T-helper 17 cell (primary cell): ENCODE measurements at regions not wholly inside any gene's neighbourhood (a gene's known extent, or its start where the extent isn't known, plus 50 kb on each side); places are given as distances from the start of the nearest gene placed in this dataset.
A peak's percentile ranks its signal among the peaks of the same experiment; 100 is the strongest.
"Not testable (repeated sequence)": the region's sequence is repeated elsewhere in the genome, so short reads cannot be mapped to it uniquely, and the experiment has no call there.

Experiments used
- ATAC-seq: fragments of 150-1000 bp; cut with Tn5 transposase; 2 replicates; pipeline ENCODE4 v1.10.0; 2021; ENCODE audit warnings: mild to moderate bottlenecking, moderate library complexity
- DNase-seq, 3 donors: peaks; one replicate each; pipeline versions ENCODE4 v3.0.0 to v3.0.0-alpha.2; 2020 to 2021
- H3K9me3 ChIP-seq: one replicate; pipeline ENCODE4 v1.7.0; 2013; ENCODE audit warnings: low read length, mild to moderate bottlenecking; ENCODE audit not compliant: control insufficient read depth, poor library complexity, severe bottlenecking
- H3K27ac Mint-ChIP-seq: one replicate; pipeline ENCODE4 v1.8.0; 2022; ENCODE audit warnings: mild to moderate bottlenecking, moderate library complexity, mixed read lengths
- H3K27me3 Mint-ChIP-seq: one replicate; pipeline ENCODE4 v1.8.0; 2022; ENCODE audit warnings: mixed read lengths
- H3K36me3 Mint-ChIP-seq: one replicate; pipeline ENCODE4 v1.8.0; 2022; ENCODE audit warnings: low read depth, mixed read lengths
- H3K4me1 Mint-ChIP-seq: one replicate; pipeline ENCODE4 v1.8.0; 2022; ENCODE audit warnings: mild to moderate bottlenecking, mixed read lengths
- H3K4me3 Mint-ChIP-seq: one replicate; pipeline ENCODE4 v1.8.0; 2022; ENCODE audit warnings: mild to moderate bottlenecking, moderate library complexity, mixed read lengths

DNA sequence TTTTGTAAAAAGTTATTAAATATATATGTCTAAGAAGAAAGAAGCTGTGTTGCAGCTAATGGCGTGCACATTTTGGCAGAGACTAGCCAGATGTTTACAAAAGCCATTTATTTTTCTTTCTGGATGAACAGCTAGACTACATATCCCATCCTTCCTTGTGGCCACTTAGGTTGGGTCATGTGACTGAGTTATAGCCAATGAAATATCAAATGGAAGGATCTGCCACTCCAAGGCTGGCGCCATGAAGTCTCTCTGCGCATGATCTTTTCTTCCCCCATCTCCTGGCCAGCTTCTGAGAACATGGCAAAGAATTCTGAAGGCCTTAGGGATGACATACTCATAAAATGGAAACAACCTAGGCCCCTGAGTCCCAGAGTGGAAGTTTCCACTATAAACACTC, 244.2 kb upstream of the DAB2 start:
- Mint-ChIP-seq H3K4me3 (no peak overlapping the region), H3K4me1 (no peaks in the 10 kb centered on the region), H3K27ac (no peak overlapping the region), H3K27me3 (peaks cover 10% of the 10 kb centered on the region), H3K36me3 (no peaks in the 10 kb centered on the region)
- ATAC-seq: no peak
- no peak for DNase-seq
- no peaks in the 10 kb centered on the region for H3K9me3 ChIP-seq

- peaks cover 5% of the 10 kb centered on the region for H3K27me3 Mint-ChIP-seq
- H3K4me1 Mint-ChIP-seq: peaks cover 2% of the 10 kb centered on the region
- no peak for DNase-seq
- no peaks in the 10 kb centered on the region for H3K9me3 ChIP-seq
- no peak overlapping the region for H3K27ac Mint-ChIP-seq
- no peaks in the 10 kb centered on the region for H3K36me3 Mint-ChIP-seq
- ATAC-seq: no peak
- no peak overlapping the region for H3K4me3 Mint-ChIP-seq
Measured at GRCh38 chr5:39665328-39665727, 240.5 kb upstream of the DAB2 start.

- peaks cover 5% of the 10 kb centered on the region for H3K27me3 Mint-ChIP-seq
- no peak overlapping the region for H3K27ac Mint-ChIP-seq
- H3K9me3 ChIP-seq: no peaks in the 10 kb centered on the region
Measured at GRCh38 chr5:39662945-39663344, 238.2 kb upstream of the DAB2 start.

GRCh38 chr5:39661026-39661779, 236.4 kb upstream of the DAB2 start:
- H3K36me3 Mint-ChIP-seq: no peaks in the 10 kb centered on the region
- peaks cover 7% of the 10 kb centered on the region for H3K4me1 Mint-ChIP-seq
- peaks cover 16% of the 10 kb centered on the region for H3K27me3 Mint-ChIP-seq
- no peak overlapping the region for H3K27ac Mint-ChIP-seq
- no peaks in the 10 kb centered on the region for H3K9me3 ChIP-seq
- ATAC-seq (no peak), DNase-seq (no peak)
- no peak overlapping the region for H3K4me3 Mint-ChIP-seq

More at GRCh38 chr5:39662945-39663344, 238.2 kb upstream of the DAB2 start:
- H3K4me1 Mint-ChIP-seq: peaks cover 6% of the 10 kb centered on the region
- no peaks in the 10 kb centered on the region for H3K36me3 Mint-ChIP-seq
- ATAC-seq (no peak), DNase-seq (no peak)
- no peak overlapping the region for H3K4me3 Mint-ChIP-seq

DNA sequence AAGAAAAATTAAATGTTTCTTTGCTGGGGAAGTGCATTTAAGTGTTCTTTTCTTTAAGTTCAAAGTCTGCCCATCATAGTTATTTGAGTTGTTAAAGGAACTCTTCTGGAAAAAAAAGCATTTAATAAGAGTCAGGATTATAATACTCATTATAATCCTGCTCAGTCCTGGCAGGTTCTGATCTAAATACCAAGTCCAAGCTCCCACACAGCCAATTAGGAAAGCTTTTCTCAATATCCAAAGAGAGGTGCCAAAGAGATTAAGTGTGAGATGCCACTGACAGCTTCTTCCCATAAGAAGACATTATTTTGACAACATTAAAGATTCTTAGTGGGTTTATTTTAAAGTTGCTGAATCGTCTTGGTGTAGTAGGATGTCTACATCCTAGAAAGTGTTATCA, 235.2 kb upstream of the DAB2 start:
- Mint-ChIP-seq H3K27me3 (peaks cover 19% of the 10 kb centered on the region), H3K4me1 (peaks cover 7% of the 10 kb centered on the region), H3K36me3 (no peaks in the 10 kb centered on the region), H3K27ac (no peak overlapping the region), H3K4me3 (no peak overlapping the region)
- no peaks in the 10 kb centered on the region for H3K9me3 ChIP-seq
- DNase-seq (no peak), ATAC-seq (no peak)

DNA sequence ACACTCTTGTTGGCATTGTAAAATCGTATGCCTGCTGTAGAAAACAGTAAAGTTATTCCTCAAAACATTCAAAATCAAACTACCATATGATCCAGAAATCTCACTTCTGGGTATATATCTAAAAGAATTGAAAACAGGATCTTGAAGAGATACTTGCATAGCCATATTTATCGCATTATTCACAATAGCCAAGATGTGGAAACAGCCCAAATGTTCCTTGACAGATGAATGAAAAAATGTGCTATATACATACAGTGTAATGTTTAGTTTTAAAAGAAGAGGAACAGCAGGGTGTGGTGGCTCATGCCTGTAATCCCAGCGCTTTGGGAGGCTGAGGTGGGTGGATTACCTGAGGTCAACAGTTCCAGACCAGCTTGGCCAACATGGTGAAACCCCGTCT, 234.1 kb upstream of the DAB2 start:
- ATAC-seq (no peak), DNase-seq (no peak)
- no peaks in the 10 kb centered on the region for H3K36me3 Mint-ChIP-seq
- H3K27ac Mint-ChIP-seq: no peak overlapping the region
- peaks cover 19% of the 10 kb centered on the region for H3K27me3 Mint-ChIP-seq
- no peaks in the 10 kb centered on the region for H3K9me3 ChIP-seq
- H3K4me1 Mint-ChIP-seq: peaks cover 7% of the 10 kb centered on the region
- H3K4me3 Mint-ChIP-seq: no peak overlapping the region

- no peak for DNase-seq
- no peak for ATAC-seq
Measured at GRCh38 chr5:39657943-39658342, 233.2 kb upstream of the DAB2 start.

DNA sequence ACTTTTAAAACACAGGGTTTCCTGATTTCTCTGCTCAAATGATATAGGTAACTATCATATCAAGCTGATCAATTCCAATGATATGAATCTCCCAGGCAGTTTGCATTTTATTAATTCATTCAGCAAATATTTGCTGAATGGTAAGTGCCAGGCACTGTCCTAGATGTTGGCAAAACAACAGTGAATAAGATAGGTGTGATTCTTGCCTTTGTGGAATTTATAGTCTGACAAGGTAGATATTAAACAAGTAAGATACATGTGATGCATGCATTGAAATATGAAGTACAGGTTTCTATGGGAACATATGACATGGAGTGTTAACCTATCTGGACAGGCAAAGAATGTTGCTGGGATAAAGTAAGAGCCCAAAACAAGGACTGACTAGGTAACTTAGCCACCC, 231.8 kb upstream of the DAB2 start:
- ATAC-seq (no peak), DNase-seq (no peak)
- H3K27ac Mint-ChIP-seq: no peak overlapping the region
- H3K27me3 Mint-ChIP-seq: peaks cover 24% of the 10 kb centered on the region
- peaks cover 7% of the 10 kb centered on the region for H3K4me1 Mint-ChIP-seq
- no peak overlapping the region for H3K4me3 Mint-ChIP-seq
- H3K36me3 Mint-ChIP-seq: no peaks in the 10 kb centered on the region
- H3K9me3 ChIP-seq: no peaks in the 10 kb centered on the region

More at GRCh38 chr5:39657943-39658342, 233.2 kb upstream of the DAB2 start:
- H3K27me3 Mint-ChIP-seq: peaks cover 22% of the 10 kb centered on the region
- no peaks in the 10 kb centered on the region for H3K36me3 Mint-ChIP-seq
- peaks cover 7% of the 10 kb centered on the region for H3K4me1 Mint-ChIP-seq
- no peaks in the 10 kb centered on the region for H3K9me3 ChIP-seq
- H3K27ac Mint-ChIP-seq: peak overlapping the region; percentile 8
- H3K4me3 Mint-ChIP-seq: no peak overlapping the region

DNA sequence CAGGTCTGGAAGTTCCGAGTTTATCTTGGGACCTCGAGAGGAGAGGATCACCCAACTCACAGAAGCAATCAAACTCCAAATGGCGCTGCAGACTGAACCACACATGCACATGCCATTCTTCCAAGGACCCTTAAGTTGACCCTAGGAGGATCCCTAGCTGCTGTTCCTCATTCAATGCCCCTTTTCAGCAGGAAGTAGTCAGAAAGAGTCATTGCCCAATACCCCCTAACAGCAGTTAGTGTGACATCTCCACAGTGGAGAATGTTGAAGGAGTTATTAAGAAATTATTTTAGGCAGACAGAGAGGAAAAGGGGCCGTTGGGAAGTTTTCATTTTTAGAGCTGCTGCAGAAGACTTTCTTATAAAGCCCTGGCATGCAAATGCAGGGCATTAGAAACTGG, 229.9 kb upstream of the DAB2 start:
- H3K4me3 Mint-ChIP-seq: no peak overlapping the region
- no peak for DNase-seq
- peaks cover 5% of the 10 kb centered on the region for H3K4me1 Mint-ChIP-seq
- H3K9me3 ChIP-seq: no peaks in the 10 kb centered on the region
- no peaks in the 10 kb centered on the region for H3K36me3 Mint-ChIP-seq
- no peak for ATAC-seq
- peaks cover 24% of the 10 kb centered on the region for H3K27me3 Mint-ChIP-seq
- H3K27ac Mint-ChIP-seq: no peak overlapping the region

DNA sequence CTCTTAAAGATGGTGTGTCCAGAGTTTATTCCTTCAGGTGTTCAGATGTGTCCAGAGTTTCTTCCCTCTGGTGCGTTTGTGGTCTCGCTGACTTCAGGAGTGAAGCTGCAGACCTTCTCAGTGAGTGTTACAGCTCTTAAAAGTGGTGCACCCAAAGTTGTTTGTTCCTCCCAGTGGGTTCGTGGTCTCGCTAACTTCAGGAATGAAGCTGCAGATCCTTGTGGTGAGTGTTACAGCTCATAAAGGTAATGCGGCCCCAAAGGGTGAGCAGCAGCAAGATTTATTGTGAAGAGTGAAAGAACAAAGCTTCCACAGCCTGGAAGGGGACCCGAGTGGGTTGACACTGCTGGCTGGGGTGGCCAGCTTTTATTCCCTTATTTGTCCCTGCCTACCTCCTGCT, 227.7 kb upstream of the DAB2 start:
- not testable (repeated sequence) for H3K4me3 Mint-ChIP-seq, H3K9me3 ChIP-seq, H3K27ac Mint-ChIP-seq, ATAC-seq, H3K36me3 Mint-ChIP-seq, DNase-seq, H3K4me1 Mint-ChIP-seq
- peaks cover 22% of the 10 kb centered on the region for H3K27me3 Mint-ChIP-seq

DNA sequence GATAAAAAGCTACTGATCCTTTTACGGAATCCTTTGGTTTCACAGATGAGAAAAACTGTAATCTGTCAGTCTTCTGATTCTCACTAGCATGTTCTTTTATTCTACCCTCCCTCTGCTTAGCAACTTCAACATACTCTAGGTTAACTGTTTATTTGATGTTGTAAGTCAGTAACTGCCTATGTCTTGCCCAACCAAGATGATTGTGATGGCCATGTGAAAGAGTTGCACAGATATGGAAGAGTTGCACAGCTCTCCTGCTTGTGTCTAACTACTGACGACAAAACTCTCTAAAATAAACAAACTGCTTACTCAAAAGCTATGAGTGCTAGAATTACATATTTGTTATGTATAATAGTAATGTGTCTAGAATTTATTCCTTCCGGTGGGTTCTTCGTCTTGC, 227.3 kb upstream of the DAB2 start:
- Mint-ChIP-seq H3K4me1 (no peaks in the 10 kb centered on the region), H3K27ac (no peak overlapping the region), H3K4me3 (no peak overlapping the region), H3K27me3 (peaks cover 18% of the 10 kb centered on the region), H3K36me3 (no peaks in the 10 kb centered on the region)
- DNase-seq (no peak), ATAC-seq (no peak)
- no peaks in the 10 kb centered on the region for H3K9me3 ChIP-seq

DNA sequence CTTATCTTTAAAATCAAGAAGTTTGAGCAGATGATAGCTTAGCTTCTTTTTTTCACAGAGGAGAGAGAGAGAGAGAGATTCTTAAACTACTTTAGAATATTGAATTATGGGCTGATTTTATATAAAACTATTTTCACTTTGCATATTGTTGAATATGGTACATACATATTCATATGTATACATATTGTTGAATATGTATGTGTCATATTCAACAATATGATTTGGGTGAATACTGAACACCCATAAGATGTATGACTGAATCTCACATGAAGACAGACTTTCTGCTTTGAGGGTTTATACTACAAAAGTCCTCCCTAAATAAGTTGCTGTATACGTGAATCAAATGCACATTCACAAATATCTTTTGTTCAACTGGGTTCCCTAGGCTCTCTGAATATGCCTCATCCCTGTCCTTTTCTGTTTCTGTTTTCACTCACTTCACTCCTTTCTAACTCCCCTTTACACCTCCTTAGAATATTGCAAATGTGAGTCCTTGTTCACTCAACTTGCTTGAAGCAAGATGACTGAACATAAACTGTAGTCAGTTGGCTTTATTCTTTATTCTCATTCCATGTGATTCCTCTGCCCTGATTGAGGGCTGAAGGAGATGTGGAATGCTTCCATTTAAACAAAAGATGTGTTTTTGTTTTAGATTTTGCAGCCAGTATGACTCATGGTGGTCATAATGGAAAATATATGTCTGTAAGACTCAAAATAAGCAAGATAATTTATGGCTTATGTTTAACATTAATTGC, 225.4 kb upstream of the DAB2 start:
- no peaks in the 10 kb centered on the region for H3K9me3 ChIP-seq
- ATAC-seq (no peak), DNase-seq (no peak)
- no peaks in the 10 kb centered on the region for H3K36me3 Mint-ChIP-seq
- no peak overlapping the region for H3K4me3 Mint-ChIP-seq
- peaks cover 10% of the 10 kb centered on the region for H3K27me3 Mint-ChIP-seq
- H3K4me1 Mint-ChIP-seq: no peaks in the 10 kb centered on the region
- H3K27ac Mint-ChIP-seq: no peak overlapping the region

DNA sequence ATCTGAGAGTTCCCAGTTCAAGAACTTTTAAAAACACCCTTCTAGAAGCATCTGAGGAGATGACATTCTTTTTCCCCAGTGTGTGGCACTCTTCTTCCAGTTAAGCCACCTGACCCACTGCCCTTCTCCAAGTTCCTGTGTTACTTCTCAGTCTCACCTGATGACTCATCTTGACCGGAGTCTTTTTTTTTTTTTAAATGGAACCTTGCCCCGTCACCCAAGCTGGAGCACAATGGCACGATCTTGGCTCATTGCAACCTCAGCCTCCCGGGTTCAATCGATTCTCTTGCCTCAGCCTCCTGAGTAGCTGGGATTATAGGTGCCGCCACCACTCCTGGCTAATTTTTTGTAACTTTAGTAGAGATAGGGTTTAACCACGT, 224.1 kb upstream of the DAB2 start:
- no peaks in the 10 kb centered on the region for H3K9me3 ChIP-seq
- Mint-ChIP-seq H3K36me3 (no peaks in the 10 kb centered on the region), H3K4me1 (no peaks in the 10 kb centered on the region), H3K27me3 (peaks cover 5% of the 10 kb centered on the region), H3K4me3 (no peak overlapping the region), H3K27ac (no peak overlapping the region)
- ATAC-seq (no peak), DNase-seq (no peak)
